Stimulated activated naive CD4-positive, alpha-beta T cell (primary cell): ENCODE measurements at regions not wholly inside any gene's neighbourhood (a gene's known extent, or its start where the extent isn't known, plus 50 kb on each side); places are given as distances from the start of the nearest gene placed in this dataset.
A peak's percentile ranks its signal among the peaks of the same experiment; 100 is the strongest.

Source experiments
- DNase-seq, 6 experiments: peaks; one replicate each; lab custom pipeline; 2025; lab: John Stamatoyannopoulos, UW

DNA sequence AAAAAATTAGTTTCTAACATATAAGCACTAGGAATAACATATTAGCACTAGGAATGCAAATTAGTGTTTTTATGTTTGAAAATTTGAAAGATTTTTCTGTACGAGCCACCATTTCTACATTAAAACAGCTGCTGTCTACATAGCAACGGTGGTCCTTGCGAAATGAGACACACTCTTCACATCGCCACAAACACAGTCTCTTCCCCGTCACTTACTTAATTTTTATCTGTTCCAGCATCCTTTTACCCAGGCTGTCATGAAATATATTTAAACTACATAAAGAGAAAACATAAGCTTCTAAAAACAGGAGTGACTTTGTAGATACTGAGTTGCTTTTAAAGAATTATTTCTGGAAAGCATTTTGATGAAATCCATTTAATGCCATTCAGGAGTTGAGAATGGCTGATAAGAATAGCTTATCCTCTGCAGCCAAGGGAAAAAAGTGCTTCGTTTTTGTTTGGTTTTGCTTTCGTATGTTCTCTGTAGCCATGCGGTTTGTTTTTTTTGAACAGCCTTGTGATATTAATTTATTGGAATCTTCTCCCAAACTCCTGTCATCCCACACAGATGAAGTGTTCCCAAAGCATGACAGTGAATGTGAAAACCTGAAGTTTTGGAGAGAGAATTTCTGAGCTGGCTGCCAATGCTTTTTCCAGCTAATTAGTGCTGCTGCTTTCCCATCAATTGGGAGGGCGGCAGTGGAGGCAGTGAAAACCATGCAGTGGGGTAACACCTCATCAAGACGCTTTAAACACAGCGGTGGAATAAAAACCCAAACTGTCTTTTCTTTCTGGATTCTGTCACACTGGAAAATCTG, 603.7 kb upstream of the ADARB2 start:
- no peak for DNase-seq

DNA sequence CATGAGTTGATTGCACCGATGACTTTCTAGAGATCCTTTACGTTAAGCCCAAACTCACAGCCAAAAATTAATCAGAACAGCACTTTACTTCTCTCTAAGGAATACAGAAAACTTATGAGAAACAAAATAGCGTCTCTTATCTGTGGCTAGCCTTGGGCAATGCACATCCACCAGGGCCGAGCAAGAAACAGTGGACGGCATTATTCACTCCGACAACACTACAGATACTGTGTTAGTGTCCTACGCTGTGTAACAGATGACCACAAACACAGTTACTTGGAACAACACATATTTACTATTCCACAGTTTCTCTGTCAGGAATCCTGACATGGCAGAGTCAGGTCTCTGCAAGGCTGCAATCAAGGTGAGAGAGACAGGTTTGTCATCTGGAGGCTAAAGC, 598.3 kb upstream of the ADARB2 start:
- DNase-seq: no peak

DNA sequence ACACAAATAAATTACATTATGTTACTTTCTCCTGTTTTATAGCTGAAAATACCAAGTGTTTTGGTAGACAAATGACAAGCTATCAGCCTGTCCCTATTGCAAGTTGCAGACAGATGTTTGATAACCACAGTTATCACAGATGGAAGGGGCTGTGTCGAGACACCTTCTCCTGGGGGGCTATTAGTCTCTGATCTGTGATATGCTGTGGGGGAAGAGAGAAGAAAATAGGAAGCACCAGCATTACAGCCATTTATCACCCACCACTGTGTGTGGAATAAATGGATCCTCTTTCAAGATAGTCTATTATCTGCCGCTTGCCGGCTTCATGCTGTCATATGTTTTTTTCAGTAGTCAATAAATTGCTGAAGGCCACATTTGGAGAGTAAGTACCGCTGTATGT, 597.2 kb upstream of the ADARB2 start:
- no peak for DNase-seq

DNA sequence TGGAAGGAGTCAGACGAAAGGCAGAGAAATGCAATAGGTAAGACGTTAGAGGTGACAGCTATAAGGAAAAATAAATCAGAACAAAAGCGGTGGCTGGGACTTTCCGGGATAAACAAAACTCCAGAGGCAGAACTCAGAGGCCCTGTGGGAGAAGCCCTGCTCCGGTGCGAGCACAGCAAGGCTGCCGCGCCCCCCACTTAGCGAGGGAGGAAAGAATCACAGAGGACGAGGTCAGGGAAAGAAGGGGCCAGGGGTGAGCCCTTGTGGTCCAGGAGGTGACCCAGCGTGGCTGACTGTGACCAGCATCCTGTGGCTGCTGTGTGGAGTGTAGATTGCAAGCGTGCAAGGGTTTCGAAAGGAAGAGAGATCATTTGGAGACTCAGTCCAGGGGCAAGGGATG, 591.8 kb upstream of the ADARB2 start:
- DNase-seq: no peak

DNA sequence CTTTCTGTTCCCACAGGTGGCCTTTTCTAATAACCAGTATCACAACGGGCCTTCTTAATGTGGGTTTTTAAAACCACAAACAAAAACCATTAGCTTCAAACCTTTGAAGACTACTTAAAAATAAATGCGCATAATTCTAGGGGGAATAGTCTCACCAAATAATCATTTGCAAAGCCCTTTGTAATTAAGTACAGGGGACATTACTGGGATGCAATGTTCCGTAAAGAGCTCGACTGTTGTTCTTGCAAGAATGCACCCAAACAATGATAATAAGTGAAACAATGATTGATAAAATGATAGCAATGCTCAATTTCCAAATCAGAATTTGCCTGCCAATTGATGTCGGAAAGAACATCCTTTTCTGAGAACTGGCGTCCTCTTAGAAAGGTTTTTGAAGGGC, 589.1 kb upstream of the ADARB2 start:
- no peak for DNase-seq

DNA sequence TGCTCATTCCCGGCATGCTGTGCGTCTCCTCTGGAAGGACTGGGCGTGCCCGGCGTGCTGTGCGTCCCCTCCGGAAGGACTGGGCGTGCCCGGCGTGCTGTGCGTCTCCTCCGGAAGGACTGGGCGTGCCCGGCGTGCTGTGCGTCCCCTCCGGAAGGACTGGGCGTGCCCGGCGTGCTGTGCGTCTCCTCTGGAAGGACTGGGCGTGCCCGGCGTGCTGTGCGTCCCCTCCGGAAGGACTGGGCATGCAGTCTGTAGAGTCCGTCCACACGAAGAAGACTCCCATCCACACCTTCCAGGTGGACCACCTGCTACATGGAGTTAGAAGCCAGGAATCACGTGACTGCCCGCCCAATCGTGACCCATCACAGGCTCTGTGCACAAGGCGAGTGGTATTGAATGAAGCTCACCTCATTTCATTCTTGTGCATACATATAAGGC, 577.7 kb upstream of the ADARB2 start:
- DNase-seq: peak in 1 of 6 experiments; percentile 7

DNA sequence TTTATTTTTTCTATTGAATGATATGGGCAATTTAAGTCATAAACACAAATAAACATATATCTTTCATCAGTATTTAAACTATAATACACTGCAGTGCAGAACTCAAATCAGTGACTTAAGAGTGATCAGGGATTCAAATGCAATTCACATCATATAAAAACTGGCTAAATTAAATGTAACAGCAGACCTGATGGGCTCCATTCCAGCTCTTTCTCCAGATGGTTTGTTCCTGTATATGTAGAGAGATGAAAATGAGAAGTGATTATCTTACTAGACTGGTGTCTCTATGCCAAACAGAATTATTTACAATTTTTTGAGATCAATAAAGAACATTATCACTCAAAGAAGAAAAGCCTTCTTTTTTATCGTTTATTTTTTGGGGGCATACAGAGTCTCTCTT, 568.8 kb upstream of the ADARB2 start:
- DNase-seq: no peak

DNA sequence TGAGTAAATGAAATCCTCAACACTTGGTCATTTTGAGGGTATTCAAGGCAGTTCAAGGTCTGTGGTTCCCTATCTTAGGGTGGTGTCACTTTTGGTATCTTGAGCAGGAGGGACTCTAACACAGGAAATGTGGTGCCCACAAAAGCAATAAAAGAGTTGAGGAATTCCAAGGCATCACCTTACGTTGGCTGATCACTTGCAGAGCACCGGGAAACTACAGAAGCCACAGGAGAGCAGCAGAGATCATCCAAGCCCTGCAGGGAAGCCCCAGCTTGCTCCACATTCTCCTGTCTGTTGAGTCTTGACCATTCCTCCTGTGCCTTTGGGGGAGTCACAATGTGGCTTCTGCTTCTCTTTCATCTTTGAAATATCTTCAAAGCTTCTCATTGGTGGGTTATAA, 565.8 kb upstream of the ADARB2 start:
- no peak for DNase-seq

DNA sequence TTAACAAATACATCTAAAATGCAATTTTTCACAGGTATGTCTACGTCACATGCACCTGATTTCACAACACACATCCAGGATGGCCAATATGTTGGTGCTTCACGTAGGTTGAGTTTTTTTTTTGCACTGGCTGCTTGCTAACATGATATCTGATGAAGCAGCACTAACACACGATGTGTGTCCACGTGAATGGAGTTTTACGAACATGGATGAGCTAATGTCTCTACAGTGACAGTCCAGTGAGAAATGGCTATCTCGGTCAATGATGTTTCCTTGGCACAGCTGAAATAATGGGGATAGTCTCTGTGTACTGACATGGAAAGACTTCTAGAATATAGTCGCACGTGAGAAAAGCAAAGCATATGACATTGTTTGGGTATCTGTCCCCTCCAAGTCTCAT, 563.9 kb upstream of the ADARB2 start:
- DNase-seq: no peak

DNA sequence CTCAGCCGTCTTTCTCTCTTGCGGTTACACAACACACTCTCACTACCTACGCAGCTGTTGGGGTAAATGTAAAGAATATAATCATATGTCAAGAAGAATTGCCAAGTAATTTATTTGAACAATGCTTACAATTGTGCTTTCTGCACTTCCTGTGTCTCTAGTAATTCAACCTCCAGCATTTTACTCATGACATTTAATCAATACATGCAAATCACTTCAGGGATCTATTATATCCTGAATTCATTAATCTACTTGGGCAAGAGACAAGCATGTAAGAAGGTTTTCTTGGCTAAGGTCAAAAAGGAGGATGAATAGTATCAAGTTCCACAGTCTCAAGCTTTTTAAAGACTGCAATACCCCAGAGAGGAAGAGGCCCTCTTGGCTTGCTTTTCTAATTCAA, 562.9 kb upstream of the ADARB2 start:
- DNase-seq: no peak

DNA sequence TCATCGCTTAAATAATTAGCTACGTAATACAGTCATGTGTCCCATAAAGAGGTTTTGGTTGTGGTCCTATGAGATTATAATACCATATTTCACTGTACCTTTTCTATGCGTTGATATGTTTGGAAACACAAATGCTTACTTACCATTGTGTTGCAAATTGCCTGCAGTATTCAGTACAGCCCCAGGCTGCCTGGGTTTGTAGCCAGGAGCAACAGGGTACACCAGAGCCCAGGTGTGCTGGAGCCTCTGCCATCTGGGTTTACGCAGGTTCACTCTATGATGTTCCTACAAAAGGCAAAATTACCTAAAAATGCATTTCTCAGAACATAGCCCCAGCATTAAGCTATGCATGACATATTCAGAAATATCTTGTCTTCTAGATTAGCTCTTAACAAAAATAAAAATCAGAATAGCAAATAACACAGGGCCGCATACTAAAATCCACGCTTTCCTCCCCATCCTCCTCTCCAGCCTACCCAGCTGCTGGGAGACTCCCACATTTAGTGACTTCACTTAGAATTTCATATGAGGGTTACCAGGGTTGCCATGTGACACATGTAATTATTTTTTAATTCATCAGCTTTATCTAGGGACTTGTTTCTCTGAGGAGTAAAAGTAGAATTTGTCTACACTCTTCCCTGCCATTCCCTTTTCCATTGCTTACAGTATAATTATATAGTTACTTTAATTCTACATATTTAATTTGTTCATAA, 559.0 kb upstream of the ADARB2 start:
- DNase-seq: no peak

DNA sequence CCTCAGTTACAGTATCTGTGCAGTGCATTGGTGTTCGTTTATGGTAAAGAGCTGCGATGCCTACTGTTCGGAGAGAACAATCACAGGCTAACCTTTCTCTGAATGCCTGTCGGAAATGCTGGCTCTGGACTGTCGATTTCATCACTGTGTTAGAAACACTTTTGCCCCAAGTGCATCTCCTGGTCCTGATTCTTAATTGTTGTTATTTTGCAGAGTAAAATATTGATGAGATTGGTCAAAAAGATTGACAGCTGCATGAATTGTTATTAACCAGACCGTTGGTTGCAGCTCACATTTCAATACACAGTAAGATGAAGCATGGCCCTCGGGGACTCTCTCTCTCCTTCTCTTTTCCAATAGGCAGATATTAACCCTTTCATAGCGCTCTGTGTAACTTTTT, 557.4 kb upstream of the ADARB2 start:
- no peak for DNase-seq

DNA sequence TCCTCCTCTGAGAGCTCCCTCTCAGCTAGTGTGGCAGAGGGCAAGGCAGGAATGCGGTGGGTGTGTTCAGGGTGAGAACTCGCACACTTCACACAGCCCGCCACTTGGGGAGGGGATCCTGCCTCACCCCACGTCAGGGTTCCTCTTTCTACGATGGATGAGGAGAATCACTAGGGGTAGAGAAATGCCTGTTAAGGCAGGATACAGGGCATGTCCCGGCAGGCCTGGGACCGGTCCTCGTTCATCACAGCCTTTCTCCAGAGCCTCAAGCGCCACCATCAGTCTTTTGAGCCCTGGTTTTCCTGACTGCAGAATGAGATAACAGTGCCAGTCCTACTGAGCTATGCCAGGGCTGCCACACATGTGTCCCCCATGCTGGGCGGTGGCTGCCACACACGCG, 546.7 kb upstream of the ADARB2 start:
- DNase-seq: no peak

DNA sequence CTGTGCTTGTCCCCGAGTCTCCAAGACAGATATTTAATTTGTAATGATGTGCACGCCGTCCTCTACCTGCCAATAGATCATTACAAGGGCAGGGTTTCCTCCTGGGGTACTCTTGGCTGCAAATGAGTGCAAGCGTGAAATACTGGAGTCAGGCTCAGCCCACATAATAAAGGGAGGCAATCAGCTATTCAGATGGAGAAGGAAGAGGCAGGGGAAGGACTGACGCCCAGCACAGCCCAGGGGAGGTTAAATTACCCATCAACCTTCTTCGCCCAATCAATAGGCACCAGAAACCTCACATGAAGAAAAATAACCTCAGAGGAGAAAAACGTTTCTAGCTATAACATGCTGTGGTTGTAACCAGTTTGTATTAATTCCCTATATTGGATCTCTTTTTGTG, 544.9 kb upstream of the ADARB2 start:
- DNase-seq: no peak

DNA sequence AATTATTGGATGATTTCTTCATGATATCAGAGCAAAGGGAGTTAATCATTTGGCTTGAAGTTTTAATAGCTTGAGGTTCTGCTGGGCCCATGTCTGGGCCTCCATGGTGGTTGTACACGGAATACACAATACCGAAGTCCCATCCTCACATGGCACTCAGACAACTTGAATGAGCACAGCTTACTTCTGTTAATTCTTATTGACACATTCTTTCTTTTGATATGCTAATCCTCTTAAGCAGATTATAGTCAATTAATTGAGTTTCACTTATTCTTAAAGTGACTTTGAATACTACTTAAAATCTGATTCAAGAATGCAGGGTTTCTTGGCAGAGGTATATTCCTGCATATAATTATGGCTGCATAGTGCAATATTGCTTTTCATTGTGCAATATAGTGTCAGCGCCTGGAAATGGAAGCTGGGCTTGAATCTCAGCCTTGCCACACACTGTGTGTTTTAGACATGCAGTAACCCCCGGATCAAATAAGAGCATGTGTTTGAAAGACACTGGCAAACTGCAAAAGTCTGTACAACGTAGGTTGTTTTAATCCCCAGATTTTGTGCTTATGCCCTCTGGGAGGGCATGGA, 543.5 kb upstream of the ADARB2 start:
- DNase-seq: no peak

DNA sequence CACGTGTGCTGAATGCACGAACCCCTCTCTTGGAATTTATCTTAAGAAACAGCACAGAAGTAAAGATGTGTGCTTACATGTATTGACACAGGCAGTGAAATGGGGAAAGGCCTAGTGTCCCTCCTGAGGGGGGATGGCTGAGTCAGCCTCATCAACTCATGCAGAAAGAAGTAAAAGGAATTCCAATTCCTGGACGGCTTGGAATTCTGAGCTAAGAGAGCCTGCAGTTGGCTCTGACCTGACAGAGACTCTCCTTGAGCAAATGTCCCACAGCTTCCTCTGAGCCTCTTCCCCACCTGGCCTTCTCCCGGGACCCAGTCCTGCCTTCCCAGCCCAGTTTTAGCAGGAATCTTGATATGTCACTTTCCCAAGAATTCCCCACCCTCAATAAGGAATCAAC, 542.4 kb upstream of the ADARB2 start:
- no peak for DNase-seq

DNA sequence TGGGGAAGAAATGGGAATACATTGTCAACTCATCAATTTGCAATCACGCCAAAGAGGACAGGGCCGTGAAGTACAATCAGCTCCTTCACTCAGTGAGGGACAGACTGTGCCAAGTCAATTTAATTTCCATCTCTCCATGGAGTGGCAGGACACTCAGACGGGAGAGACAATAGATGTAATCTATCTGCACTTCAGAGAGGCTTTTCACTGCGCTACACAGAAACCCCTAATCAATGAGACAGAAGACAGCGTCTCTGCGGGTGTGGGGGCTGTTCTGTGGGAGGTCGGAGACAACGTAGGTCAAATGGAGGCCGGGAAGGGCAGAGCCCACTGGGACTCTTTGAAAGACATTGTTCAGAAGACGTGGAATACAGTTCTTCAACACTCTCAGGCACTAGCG, 541.0 kb upstream of the ADARB2 start:
- no peak for DNase-seq

DNA sequence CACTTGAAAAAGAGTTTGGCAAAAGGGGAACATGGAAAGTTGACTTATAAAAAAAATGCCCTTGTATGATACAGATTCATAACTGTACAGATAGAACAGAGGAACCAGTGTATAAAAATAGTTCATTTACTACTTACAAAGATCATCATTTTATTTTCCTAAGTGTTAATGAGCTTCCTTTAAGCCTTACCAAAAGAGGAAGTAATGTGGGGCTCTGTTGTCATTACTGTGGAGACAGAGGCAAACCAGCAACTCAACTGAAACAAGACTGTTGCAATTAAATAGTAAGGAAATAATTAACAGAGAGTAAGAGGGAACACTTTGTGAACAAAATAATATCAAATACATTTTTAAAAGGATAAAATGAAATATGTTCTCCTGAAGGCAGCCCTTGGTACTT, 526.2 kb upstream of the ADARB2 start:
- no peak for DNase-seq

DNA sequence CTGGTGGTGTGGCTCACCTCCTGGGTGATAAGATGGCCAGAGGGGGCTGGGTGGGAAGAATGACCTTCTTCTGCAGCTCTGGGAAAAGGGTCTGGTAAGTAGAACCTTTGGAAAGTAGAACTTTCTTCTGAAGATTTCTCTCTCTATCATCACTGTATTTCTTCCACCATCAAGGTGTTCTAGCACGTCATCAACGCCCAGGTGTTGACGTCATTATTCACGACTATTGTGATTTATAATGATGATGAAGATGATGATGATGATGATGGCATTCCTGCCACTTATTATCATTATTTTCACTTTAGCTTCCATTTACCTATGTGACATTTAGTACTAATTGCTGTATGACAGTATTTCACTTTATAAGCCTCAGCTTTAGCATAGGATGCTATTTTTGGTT, 525.6 kb upstream of the ADARB2 start:
- DNase-seq: no peak

DNA sequence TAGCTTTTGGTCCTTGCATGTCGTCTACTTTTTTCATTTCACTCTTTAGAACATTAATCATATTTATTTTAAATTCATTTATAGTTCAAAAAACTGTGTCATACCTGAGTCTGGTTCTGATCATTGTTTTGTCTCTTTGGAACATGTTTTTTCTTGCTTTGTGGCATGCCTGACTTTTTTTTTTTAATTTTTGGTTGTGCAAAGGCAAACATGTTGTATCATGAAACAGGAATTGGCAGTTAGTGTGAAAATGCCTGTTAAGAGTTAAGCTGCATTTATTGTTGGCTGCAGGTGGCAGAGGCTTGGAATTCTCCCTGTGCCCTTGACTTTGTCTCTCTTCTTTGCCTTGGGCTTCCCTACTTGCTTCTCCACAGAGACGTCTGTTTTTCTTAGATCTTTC, 525.0 kb upstream of the ADARB2 start:
- no peak for DNase-seq

DNA sequence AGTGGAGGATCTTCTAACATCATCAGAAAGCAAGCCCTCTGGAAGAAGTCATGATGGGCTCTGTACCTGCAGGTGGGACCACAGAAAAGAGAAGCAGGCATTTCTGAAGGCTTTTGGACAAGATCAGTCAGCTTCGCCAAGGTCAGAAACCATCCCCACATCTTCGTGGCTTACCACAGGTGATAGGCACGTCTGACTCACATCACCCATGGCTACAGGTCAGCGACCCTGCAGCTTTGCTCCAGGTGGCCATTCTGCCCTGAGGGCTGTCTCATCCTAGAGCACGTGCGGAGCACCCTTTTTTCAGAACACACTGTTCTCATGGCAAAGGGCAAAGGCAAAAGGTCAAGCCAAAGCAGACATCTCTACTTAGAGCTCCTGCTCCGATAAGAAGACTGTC, 518.9 kb upstream of the ADARB2 start:
- DNase-seq: no peak

DNA sequence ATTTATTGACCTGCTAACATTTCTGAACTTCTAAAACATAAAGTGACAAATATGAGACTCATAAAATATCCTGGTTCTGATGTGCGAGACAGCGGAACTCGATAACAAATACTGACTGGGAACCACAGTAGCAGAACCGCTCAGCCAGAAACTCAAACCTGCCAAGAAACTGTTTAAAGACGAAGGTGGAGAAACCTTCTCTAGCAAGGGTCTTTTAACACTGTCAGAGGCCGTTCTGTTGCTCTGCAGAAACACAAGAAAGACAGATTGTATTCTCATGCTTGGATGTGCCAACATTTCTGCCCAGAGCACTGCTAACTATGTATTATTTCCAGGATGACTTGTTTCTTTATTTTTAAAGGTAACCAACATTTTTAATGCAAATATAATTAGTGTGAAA, 514.8 kb upstream of the ADARB2 start:
- no peak for DNase-seq

DNA sequence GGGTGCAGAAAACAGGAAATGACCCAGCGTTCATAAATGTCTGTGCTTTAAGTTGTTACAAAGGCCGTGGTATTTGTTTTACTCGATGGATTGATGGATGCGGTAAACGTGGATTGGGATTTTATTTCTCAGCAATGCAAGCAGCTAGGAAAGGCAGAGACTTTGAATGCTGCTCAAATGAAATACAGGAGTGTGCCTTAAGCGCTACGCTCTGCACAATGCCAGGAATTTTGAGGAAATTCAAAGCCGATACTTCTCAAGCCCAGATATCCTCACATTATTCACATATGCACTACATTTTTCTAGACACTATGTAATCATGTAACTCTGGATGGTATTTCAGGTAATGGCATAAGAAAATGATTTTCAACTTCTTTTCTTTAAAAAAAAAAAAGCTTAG, 514.3 kb upstream of the ADARB2 start:
- DNase-seq: no peak
